ENCODE measurements at regions not wholly inside any gene's neighbourhood (a gene's known extent, or its start where the extent isn't known, plus 50 kb on each side); places are given as distances from the start of the nearest gene placed in this dataset.

DNA sequence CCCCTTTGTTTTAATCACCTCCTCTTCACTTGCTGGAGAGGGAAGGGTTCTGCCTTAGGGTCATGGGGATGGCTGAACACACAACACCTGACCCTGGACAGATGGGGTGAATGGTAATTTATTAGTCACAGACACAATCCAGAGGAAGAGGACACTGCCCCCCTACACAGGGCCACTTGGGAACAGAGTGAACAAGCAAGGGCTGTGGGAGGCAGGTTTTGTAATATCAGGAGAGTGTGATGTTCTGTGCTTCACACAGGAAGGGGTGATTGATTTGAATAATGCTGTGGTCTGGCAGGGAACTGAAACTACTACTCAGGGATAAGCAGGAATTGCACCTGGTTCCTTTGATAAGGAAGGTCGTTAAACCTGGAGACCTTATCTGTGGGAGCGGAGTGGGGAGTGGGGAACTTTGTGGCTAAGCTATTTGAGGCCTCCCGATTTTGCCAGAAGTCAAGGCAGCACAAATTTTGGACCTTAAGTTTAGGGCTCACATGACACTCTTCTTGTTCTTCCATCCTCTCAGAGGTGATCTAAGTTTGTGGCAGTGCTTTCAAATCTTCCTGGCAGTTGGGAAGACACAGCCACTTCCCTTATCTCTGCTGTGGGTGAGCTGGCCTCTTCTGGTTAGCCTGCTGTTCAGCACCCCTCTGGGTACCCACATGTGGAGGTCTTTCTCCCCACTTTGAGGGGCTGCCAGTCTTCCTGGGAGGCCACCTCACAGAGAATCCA is 77.8 kb downstream of the CD164 start (continued):
- TF ChIP-seq MECOM (CRISPR knock-in tag; IDR thresholded peaks at IDR 0.05) (peak; percentile 98), TSC22D4 (tag; IDR thresholded peaks at IDR 0.05) (no peak), SIRT6 (IDR thresholded peaks at IDR 0.05; ENCODE audit: low read depth, low read length) (no peak), NCOR1 (IDR thresholded peaks at IDR 0.05) (peak; percentile 99), NFIC (IDR thresholded peaks at IDR 0.05) (peak; percentile 98), SIN3A (IDR thresholded peaks at IDR 0.05; ENCODE audit: borderline replicate concordance in 2 of 2, control insufficient read depth in 1 of 2, low read depth in 2 of 2, low read length in 2 of 2) (no peak), ZFP36 (IDR thresholded peaks at IDR 0.05; ENCODE audit: low read depth, low read length, partially characterized antibody) (no peak), NBN (IDR thresholded peaks at IDR 0.05; ENCODE audit: low read depth) (peak; percentile 98), TAF15 (IDR thresholded peaks at IDR 0.05; ENCODE audit: low read depth, low read length) (no peak), NFIX (CRISPR knock-in tag; IDR thresholded peaks at IDR 0.05; ENCODE audit: low read depth) (0 out of 2 replicates have a peak, but pooled peaks have one; percentile 11), ZNF23 (CRISPR knock-in tag; IDR thresholded peaks at IDR 0.05) (no peak), TCF7 (IDR thresholded peaks at IDR 0.05; ENCODE audit: borderline replicate concordance) (peak; percentile 60; the same call in 1 of the 2 replicates), BDP1 (IDR thresholded peaks at IDR 0.05; ENCODE audit: insufficient read depth, insufficient read length) (no peak), ZNF408 (CRISPR knock-in tag; IDR thresholded peaks at IDR 0.05; ENCODE audit: low read depth) (no peak), BMI1 (IDR thresholded peaks at IDR 0.05; ENCODE audit: low read length) (no peak), BCOR (IDR thresholded peaks at IDR 0.05) (peak; percentile 95), NFXL1 (CRISPR knock-in tag; IDR thresholded peaks at IDR 0.05) (no peak), CBX3 (IDR thresholded peaks at IDR 0.05; ENCODE audit: borderline replicate concordance in 1 of 2, low read length in 2 of 2) (peak in 1 of 2 experiments; percentile 68; a peak in 1 of 3 replicates), ZNF253 (CRISPR knock-in tag; conservative IDR thresholded peaks at IDR 0.05) (no peak)
- TF ChIP-seq, protein P1, sequence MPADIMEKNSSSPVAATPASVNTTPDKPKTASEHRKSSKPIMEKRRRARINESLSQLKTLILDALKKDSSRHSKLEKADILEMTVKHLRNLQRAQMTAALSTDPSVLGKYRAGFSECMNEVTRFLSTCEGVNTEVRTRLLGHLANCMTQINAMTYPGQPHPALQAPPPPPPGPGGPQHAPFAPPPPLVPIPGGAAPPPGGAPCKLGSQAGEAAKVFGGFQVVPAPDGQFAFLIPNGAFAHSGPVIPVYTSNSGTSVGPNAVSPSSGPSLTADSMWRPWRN (IDR thresholded peaks at IDR 0.05; ENCODE audit: low read depth), result peak; percentile 97
- TF ChIP-seq, protein P2, sequence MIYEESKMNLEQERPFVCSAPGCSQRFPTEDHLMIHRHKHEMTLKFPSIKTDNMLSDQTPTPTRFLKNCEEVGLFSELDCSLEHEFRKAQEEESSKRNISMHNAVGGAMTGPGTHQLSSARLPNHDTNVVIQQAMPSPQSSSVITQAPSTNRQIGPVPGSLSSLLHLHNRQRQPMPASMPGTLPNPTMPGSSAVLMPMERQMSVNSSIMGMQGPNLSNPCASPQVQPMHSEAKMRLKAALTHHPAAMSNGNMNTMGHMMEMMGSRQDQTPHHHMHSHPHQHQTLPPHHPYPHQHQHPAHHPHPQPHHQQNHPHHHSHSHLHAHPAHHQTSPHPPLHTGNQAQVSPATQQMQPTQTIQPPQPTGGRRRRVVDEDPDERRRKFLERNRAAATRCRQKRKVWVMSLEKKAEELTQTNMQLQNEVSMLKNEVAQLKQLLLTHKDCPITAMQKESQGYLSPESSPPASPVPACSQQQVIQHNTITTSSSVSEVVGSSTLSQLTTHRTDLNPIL (CRISPR knock-in tag; IDR thresholded peaks at IDR 0.05), result no peak
- TF ChIP-seq, protein P3, sequence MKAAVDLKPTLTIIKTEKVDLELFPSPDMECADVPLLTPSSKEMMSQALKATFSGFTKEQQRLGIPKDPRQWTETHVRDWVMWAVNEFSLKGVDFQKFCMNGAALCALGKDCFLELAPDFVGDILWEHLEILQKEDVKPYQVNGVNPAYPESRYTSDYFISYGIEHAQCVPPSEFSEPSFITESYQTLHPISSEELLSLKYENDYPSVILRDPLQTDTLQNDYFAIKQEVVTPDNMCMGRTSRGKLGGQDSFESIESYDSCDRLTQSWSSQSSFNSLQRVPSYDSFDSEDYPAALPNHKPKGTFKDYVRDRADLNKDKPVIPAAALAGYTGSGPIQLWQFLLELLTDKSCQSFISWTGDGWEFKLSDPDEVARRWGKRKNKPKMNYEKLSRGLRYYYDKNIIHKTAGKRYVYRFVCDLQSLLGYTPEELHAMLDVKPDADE (conservative IDR thresholded peaks at IDR 0.05; ENCODE audit: control insufficient read depth, low read depth, low read length), result no peak; the same call in 1 of the 2 replicates
- TF ChIP-seq, protein P4, sequence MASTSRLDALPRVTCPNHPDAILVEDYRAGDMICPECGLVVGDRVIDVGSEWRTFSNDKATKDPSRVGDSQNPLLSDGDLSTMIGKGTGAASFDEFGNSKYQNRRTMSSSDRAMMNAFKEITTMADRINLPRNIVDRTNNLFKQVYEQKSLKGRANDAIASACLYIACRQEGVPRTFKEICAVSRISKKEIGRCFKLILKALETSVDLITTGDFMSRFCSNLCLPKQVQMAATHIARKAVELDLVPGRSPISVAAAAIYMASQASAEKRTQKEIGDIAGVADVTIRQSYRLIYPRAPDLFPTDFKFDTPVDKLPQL (IDR thresholded peaks at IDR 0.05; ENCODE audit: extremely low read depth, insufficient read length), result no peak

Data from K562 (cell line).